K562 (cell line): ENCODE measurements at regions not wholly inside any gene's neighbourhood (a gene's known extent, or its start where the extent isn't known, plus 50 kb on each side); places are given as distances from the start of the nearest gene placed in this dataset.
"Not testable (repeated sequence)": the region's sequence is repeated elsewhere in the genome, so short reads cannot be mapped to it uniquely, and the experiment has no call there.

ENCODE experiments used
- ATAC-seq: fragments of 200-7000 bp; cut with Tn5 transposase; 3 replicates; pipeline ENCODE4 v1.9.1; 2020; ENCODE audit warnings: moderate library complexity
- BruUV-seq: library from RNA; stranded (reverse); fragments of 400-500 nt; replicated peaks from 2 replicates; lab custom pipeline; 2021; lab: Mats Ljungman, UMichigan
- CTCF ChIA-PET: fragments of 300-600 bp; formaldehyde crosslinking; extraction: SDS; loops from one replicate; lab custom pipeline; 2021; ENCODE audit warnings: low intra/inter-chr PET ratio; lab: Yijun Ruan, JAX
- POLR2A ChIA-PET: fragments of 300-600, 350-650 bp; sonication (Branson Sonifier 250); formaldehyde crosslinking; extraction: SDS; loops from one replicate; lab custom pipeline; 2021; ENCODE audit warnings: antibody characterized with exemption, inconsistent platforms; lab: Yijun Ruan, JAX
- DNase-seq, 4 experiments: peaks; one replicate each; pipeline versions ENCODE4 v3.0.0 to v3.0.0-alpha.2; 2011 to 2018; ENCODE audit warnings: low spot score in 3 of 4, mixed read lengths in 3 of 4; ENCODE audit errors: extremely low read depth in 1 of 4
- FAIRE-seq: peaks from 2 replicates; lab custom pipeline; 2011; peaks lifted over from hg19 to GRCh38; lab: Jason Lieb, UNC
- H2AFZ ChIP-seq: 2 replicates; pipeline ENCODE4 v1.6.0; 2011; ENCODE audit warnings: low read depth, low read length, control low read depth, inconsistent platforms
- H3K27ac ChIP-seq: fragments of 200-600 bp; 3 replicates; pipeline ENCODE4 v1.8.0; 2011; ENCODE audit warnings: low read depth, mild to moderate bottlenecking, control low read depth, inconsistent platforms, low read length, moderate library complexity, mixed read lengths; ENCODE audit errors: extremely low read depth
- H3K27me3 ChIP-seq, 2 experiments: fragments of 300-600 bp in 1 of 2; 2 replicates in 1 of 2; 3 replicates in 1 of 2; pipeline versions ENCODE4 v1.6.0 to v1.8.0; 2011; ENCODE audit warnings: inconsistent platforms in 2 of 2, low read length in 2 of 2, mild to moderate bottlenecking in 1 of 2, mixed read lengths in 1 of 2, moderate library complexity in 1 of 2; ENCODE audit not compliant: control insufficient read depth in 2 of 2, insufficient read depth in 2 of 2
- H3K36me3 ChIP-seq: fragments of 300-600 bp; 3 replicates; pipeline ENCODE4 v1.8.0; 2011; ENCODE audit warnings: mild to moderate bottlenecking, low read length, inconsistent platforms; ENCODE audit not compliant: control insufficient read depth, insufficient read depth
- H3K4me1 ChIP-seq, 2 experiments: fragments of 200-600 bp in 1 of 2; replicated peaks in 1 of 2; 2 replicates in 1 of 2; 3 replicates in 1 of 2; pipeline versions ENCODE4 v1.5.1 to v1.8.0; 2011; ENCODE audit warnings: inconsistent platforms in 2 of 2, low read length in 2 of 2, mild to moderate bottlenecking in 1 of 2, mixed read lengths in 1 of 2, moderate library complexity in 1 of 2; ENCODE audit not compliant: control insufficient read depth in 2 of 2, insufficient read depth in 2 of 2
- H3K4me2 ChIP-seq: 2 replicates; pipeline ENCODE4 v1.6.1; 2011; ENCODE audit warnings: low read length, control low read depth, inconsistent platforms, mixed read lengths; ENCODE audit not compliant: insufficient read depth
- H3K4me3 ChIP-seq: fragments of 200-600 bp; sonication (generic), shearing (Covaris generic); 2 replicates; pipeline ENCODE4 v1.5.1; 2016; ENCODE audit warnings: control low read depth, inconsistent platforms
- H3K79me2 ChIP-seq: fragments of 200-600 bp; 3 replicates; pipeline ENCODE4 v1.8.0; 2011; ENCODE audit warnings: low read length, inconsistent platforms; ENCODE audit not compliant: control insufficient read depth, insufficient read depth
- H3K9ac ChIP-seq, 2 experiments: 2 replicates each; pipeline versions ENCODE4 v1.6.0 to v1.6.1; 2011; ENCODE audit warnings: low read depth in 2 of 2, low read length in 2 of 2, control low read depth in 1 of 2, inconsistent platforms in 1 of 2, mild to moderate bottlenecking in 1 of 2, mixed read lengths in 1 of 2; ENCODE audit not compliant: insufficient read depth in 1 of 2
- H3K9me1 ChIP-seq: one replicate; pipeline ENCODE4 v1.6.0; 2011; ENCODE audit warnings: inconsistent platforms, mild to moderate bottlenecking, low read length, moderate library complexity; ENCODE audit not compliant: control insufficient read depth, insufficient read depth
- H3K9me3 ChIP-seq: replicated peaks from 2 replicates; pipeline ENCODE4 v1.5.1; 2011; ENCODE audit warnings: low read depth, low read length, inconsistent platforms; ENCODE audit not compliant: control insufficient read depth, insufficient read depth
- H4K20me1 ChIP-seq: replicated peaks from 2 replicates; pipeline ENCODE4 v1.6.1; 2011; ENCODE audit warnings: low read length, inconsistent platforms, mixed read lengths; ENCODE audit not compliant: control insufficient read depth, insufficient read depth
- ATF7 ChIP-seq: fragments of 450-650 bp; IDR thresholded peaks from 2 replicates; pipeline ENCODE4 v1.7.1; 2014; ENCODE audit warnings: mild to moderate bottlenecking, moderate library complexity
- GATA2 ChIP-seq: sonication (generic); formaldehyde crosslinking; IDR thresholded peaks from 2 replicates; pipeline ENCODE4 v1.4.0; 2020; ENCODE audit warnings: mild to moderate bottlenecking, missing genetic modification reagents
- NR1H2 ChIP-seq: sonication (generic); formaldehyde crosslinking; IDR thresholded peaks from 2 replicates; pipeline ENCODE4 v1.4.0; 2020; ENCODE audit warnings: mild to moderate bottlenecking, missing genetic modification reagents
- RBM17 ChIP-seq: fragments of 200-400 bp; formaldehyde crosslinking; IDR thresholded peaks from 2 replicates; pipeline ENCODE4 v1.6.1; 2017; ENCODE audit warnings: low read depth, mild to moderate bottlenecking, low read length, borderline replicate concordance
- RHOXF2B ChIP-seq: fragments of 250-450 bp; sonication (Bioruptor Pico); conservative IDR thresholded peaks from 2 replicates; pipeline ENCODE4 v1.5.1; 2021
- SAFB ChIP-seq: fragments of 200-400 bp; formaldehyde crosslinking; IDR thresholded peaks from 2 replicates; pipeline ENCODE4 v1.6.1; 2017; ENCODE audit warnings: low read depth, low read length, borderline replicate concordance
- YBX1 ChIP-seq: fragments of 450-650 bp; IDR thresholded peaks from 2 replicates; pipeline ENCODE4 v1.7.1; 2016; ENCODE audit warnings: mild to moderate bottlenecking
- WGBS: fragments of 100-300 bp; shearing (Covaris generic); methylation state at CpG from one replicate; pipeline ENCODE4 v1.1.6; 2016; ENCODE audit warnings: low coverage, mixed read lengths; ENCODE audit not compliant: insufficient coverage; ENCODE audit errors: missing lambda C conversion rate; 5-methylcytosine and 5-hydroxymethylcytosine counted together
- in situ Hi-C: fragments of 300-500 bp; cut with MboI; formaldehyde crosslinking; loops from 4 replicates; pipeline ENCODE4 v1.15.0; 2018; ENCODE audit warnings: inconsistent platforms, mixed read lengths
- intact Hi-C: fragments of 100-400 bp; cut with micrococcal nuclease; formaldehyde crosslinking; loops from 2 replicates; pipeline ENCODE4 v1.14.2; 2022
- TF ChIP-seq, protein P1 (sequence below): fragments of 450-650 bp; conservative IDR thresholded peaks from 2 replicates; pipeline ENCODE4 v1.6.1; 2016; ENCODE audit warnings: missing genetic modification characterization, low read depth, mild to moderate bottlenecking, control low read depth, missing compliant biosample characterization
- TF ChIP-seq, protein P2 (sequence below): fragments of 250-450 bp; sonication (Bioruptor Pico); IDR thresholded peaks from 2 replicates; pipeline ENCODE4 v1.5.1; 2021; ENCODE audit warnings: mild to moderate bottlenecking

DNA sequence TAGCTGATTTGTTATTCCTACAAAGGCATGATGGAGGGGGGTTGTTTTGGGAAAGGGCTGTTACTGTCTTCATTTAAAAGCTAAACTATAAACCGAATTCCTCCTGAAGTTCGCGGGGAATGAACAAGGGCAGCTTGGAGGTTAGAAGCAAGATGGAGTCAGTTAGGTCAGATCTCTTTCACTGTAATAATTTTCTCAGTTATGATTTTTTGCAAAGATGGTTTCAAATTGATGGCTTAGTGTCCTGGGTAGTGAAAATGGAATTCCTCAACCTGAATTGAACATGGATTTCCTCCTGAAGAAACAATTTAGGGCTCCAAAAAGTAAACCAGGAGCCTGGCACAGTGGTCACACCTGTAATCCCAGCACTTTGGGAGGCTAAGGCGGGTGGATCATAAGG, 96.6 kb upstream of the SNRPN start:
- BruUV-seq, CTCF ChIA-PET, H3K9ac ChIP-seq: not testable (repeated sequence)

DNA sequence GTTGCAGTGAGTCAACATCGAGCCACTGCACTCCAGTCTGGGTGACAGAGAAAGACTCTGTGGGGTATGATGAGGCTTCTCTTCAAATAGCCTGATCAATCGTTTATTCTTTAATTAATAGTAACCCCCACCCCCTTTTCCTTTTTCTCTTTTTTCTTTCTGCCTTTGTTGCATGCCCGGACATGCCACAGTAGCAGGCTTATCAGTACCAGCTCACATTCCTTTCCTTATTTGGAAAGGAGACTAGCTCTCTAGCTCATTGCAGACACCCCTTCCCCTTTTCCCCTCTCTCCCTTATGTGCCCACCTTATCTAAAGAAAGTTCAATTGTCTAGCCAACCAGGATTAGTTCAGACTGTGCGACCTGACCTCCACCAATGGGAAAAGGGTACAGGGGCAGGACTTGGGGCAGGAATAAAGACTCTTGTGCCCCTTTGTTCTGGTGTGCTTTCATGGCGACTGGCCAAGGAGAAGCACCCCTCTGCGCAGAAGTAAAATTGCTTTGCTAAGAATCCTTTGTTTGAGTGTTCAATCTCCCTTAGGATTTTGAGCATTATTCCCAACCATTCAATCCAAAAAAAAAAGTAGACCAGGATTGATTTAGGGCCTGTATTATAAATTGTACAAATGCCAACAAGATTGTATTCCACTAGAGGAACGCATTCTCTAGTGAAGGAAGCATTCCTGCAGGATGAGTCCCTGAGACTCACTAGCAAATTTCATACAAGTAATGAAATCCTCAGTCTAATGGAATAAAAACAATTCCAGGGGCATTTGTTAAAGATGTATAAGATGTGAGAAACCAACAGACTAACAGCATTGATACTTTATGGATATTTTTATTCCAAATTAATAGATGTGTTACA, 95.8 kb upstream of the SNRPN start:
- no peaks in the 10 kb centered on the region for H3K4me1 ChIP-seq
- H3K4me3 ChIP-seq, result no peak overlapping the region
- no peak overlapping the region for H2AFZ ChIP-seq
- H3K9me1 ChIP-seq, result no peaks in the 10 kb centered on the region
- DNase-seq (no peak), FAIRE-seq (no peak), ATAC-seq (no peak)
- no peak overlapping the region for H3K4me2 ChIP-seq
- H3K9ac ChIP-seq, result no peak overlapping the region
- H3K27me3 ChIP-seq, result no peaks in the 10 kb centered on the region
- WGBS, result 3% methylated on average over 6 of the region's 7 CpGs
- ChIA-PET CTCF (no interaction called here), POLR2A (no interaction called here)
- no peaks in the 10 kb centered on the region for H4K20me1 ChIP-seq
- H3K36me3 ChIP-seq, result no peaks in the 10 kb centered on the region
- no peaks in the 10 kb centered on the region for H3K79me2 ChIP-seq
- H3K27ac ChIP-seq, result no peak overlapping the region
- in situ Hi-C loops (no loop called here), intact Hi-C loops (no loop called here)
- no TSS peak for BruUV-seq
- no peaks in the 10 kb centered on the region for H3K9me3 ChIP-seq
- TF ChIP-seq, protein P1, sequence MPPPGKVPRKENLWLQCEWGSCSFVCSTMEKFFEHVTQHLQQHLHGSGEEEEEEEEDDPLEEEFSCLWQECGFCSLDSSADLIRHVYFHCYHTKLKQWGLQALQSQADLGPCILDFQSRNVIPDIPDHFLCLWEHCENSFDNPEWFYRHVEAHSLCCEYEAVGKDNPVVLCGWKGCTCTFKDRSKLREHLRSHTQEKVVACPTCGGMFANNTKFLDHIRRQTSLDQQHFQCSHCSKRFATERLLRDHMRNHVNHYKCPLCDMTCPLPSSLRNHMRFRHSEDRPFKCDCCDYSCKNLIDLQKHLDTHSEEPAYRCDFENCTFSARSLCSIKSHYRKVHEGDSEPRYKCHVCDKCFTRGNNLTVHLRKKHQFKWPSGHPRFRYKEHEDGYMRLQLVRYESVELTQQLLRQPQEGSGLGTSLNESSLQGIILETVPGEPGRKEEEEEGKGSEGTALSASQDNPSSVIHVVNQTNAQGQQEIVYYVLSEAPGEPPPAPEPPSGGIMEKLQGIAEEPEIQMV (tag), result no peak
- TF ChIP-seq YBX1, result no peak
- TF ChIP-seq RHOXF2B (CRISPR knock-in tag), result no peak
- no peak for TF ChIP-seq GATA2
- TF ChIP-seq NR1H2 (CRISPR knock-in tag), result no peak
- TF ChIP-seq RBM17, result no peak
- no peak for TF ChIP-seq ATF7
- TF ChIP-seq, protein P2, sequence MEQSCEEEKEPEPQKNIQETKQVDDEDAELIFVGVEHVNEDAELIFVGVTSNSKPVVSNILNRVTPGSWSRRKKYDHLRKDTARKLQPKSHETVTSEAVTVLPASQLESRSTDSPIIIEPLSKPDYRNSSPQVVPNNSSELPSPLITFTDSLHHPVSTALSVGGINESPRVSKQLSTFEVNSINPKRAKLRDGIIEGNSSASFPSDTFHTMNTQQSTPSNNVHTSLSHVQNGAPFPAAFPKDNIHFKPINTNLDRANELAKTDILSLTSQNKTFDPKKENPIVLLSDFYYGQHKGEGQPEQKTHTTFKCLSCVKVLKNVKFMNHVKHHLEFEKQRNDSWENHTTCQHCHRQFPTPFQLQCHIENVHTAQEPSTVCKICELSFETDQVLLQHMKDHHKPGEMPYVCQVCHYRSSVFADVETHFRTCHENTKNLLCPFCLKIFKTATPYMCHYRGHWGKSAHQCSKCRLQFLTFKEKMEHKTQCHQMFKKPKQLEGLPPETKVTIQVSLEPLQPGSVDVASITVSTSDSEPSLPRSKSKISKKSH (CRISPR knock-in tag), result no peak
- TF ChIP-seq SAFB, result no peak

More for the DNA sequence above, 96.6 kb upstream of the SNRPN start:
- H2AFZ ChIP-seq, H3K4me3 ChIP-seq, in situ Hi-C loops, H3K27me3 ChIP-seq, ATAC-seq, FAIRE-seq, H3K36me3 ChIP-seq, H3K4me2 ChIP-seq, H3K27ac ChIP-seq, H3K9me3 ChIP-seq, POLR2A ChIA-PET, DNase-seq, H3K79me2 ChIP-seq, intact Hi-C loops, H3K9me1 ChIP-seq, H4K20me1 ChIP-seq, H3K4me1 ChIP-seq: not testable (repeated sequence)
- 0% methylated on average over 4 of the region's 4 CpGs for WGBS
